ENCODE measurements at regions not wholly inside any gene's neighbourhood (a gene's known extent, or its start where the extent isn't known, plus 50 kb on each side); places are given as distances from the start of the nearest gene placed in this dataset.

DNA sequence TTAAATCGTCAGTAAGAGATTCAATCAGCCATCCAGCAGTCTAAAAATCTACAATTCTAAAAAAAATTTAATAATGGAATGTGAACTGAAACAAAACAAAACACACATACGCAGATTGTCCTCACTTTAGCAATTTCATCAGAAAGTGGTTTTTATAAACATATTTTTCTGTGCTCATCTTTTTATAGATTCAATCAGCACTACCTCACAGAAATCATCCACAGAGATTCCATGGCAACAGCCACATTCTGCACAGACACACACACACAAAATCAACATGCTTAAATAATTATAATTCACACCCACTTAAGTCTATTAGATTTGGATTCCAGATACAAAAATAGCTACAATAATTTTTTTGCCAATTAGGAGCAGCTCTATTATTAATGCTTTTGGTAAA lies 149.0 kb upstream of the KCNIP4 start:
- TF ChIP-seq, protein P1, sequence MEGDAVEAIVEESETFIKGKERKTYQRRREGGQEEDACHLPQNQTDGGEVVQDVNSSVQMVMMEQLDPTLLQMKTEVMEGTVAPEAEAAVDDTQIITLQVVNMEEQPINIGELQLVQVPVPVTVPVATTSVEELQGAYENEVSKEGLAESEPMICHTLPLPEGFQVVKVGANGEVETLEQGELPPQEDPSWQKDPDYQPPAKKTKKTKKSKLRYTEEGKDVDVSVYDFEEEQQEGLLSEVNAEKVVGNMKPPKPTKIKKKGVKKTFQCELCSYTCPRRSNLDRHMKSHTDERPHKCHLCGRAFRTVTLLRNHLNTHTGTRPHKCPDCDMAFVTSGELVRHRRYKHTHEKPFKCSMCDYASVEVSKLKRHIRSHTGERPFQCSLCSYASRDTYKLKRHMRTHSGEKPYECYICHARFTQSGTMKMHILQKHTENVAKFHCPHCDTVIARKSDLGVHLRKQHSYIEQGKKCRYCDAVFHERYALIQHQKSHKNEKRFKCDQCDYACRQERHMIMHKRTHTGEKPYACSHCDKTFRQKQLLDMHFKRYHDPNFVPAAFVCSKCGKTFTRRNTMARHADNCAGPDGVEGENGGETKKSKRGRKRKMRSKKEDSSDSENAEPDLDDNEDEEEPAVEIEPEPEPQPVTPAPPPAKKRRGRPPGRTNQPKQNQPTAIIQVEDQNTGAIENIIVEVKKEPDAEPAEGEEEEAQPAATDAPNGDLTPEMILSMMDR (conservative IDR thresholded peaks at IDR 0.05 in 1 of 2, IDR thresholded peaks at IDR 0.05 in 1 of 2; ENCODE audit: low read depth in 1 of 2, low read length in 2 of 2), result no peak
- TF ChIP-seq EZH2 (IDR thresholded peaks at IDR 0.05; ENCODE audit: low read length, missing control alignments), result no peak

Measured in fibroblast of lung (primary cell).